Mucosa of descending colon (tissue), 3 donors: ENCODE measurements at regions not wholly inside any gene's neighbourhood (a gene's known extent, or its start where the extent isn't known, plus 50 kb on each side); places are given as distances from the start of the nearest gene placed in this dataset.
A peak's percentile ranks its signal among the peaks of the same experiment; 100 is the strongest.

ENCODE experiments used
- ATAC-seq: fragments of 200-7000 bp; cut with Tn5 transposase; one replicate; pipeline ENCODE4 v1.9.1; 2020; ENCODE audit warnings: mild to moderate bottlenecking, moderate library complexity
- DNase-seq, 3 donors: peaks; one replicate each; pipeline ENCODE4 v3.0.0-alpha.2; 2020
- H3K36me3 ChIP-seq: fragments of 200-600 bp; one replicate; pipeline ENCODE4 v1.8.0; 2021; ENCODE audit warnings: low read depth, mild to moderate bottlenecking
- H3K4me1 ChIP-seq: fragments of 200-600 bp; one replicate; pipeline ENCODE4 v1.8.0; 2021; ENCODE audit warnings: low read depth, mild to moderate bottlenecking
- H3K4me3 ChIP-seq: fragments of 200-600 bp; one replicate; pipeline ENCODE4 v1.8.0; 2021; ENCODE audit warnings: mild to moderate bottlenecking
- H3K9me3 ChIP-seq: fragments of 200-600 bp; one replicate; pipeline ENCODE4 v1.8.0; 2021; ENCODE audit warnings: mild to moderate bottlenecking
- CTCF ChIP-seq: fragments of 200-600 bp; IDR thresholded peaks from one replicate; pipeline ENCODE4 v1.8.0; 2022; ENCODE audit warnings: antibody characterized with exemption, mild to moderate bottlenecking
- intact Hi-C, 2 donors: fragments of 100-400 bp; cut with DNase I in 1 of 2; cut with micrococcal nuclease in 1 of 2; formaldehyde crosslinking; loops; one replicate each; pipeline versions ENCODE4 v1.11.0 to v1.11.1; 2022; cut with DNase I, micrococcal nuclease
- donor health status: DM: no; HTN: no; CAD: no; lungs with moderate emphysema.
- donor health status: DM: no; HTN: no; CAD: no.
- donor health status: DM: no; HTN: yes; CAD: no.

- peaks cover 42% of the 10 kb centered on the region for H3K4me1 ChIP-seq
- no peaks in the 10 kb centered on the region for H3K36me3 ChIP-seq
- intact Hi-C loops, result no loop called here
- no peak overlapping the region for H3K4me3 ChIP-seq
- DNase-seq, result no peak
- H3K9me3 ChIP-seq, result no peaks in the 10 kb centered on the region
- ATAC-seq, result no peak
- TF ChIP-seq CTCF, result no peak
These were observed 201.7 kb downstream of the SPRY1 start for GRCh38 chr4:123598331-123598730.

- intact Hi-C loops, result no loop called here
- H3K4me1 ChIP-seq, result peaks cover 45% of the 10 kb centered on the region
- ATAC-seq (peak; percentile 71), DNase-seq (no peak)
- no peaks in the 10 kb centered on the region for H3K9me3 ChIP-seq
- H3K4me3 ChIP-seq, result no peak overlapping the region
- no peaks in the 10 kb centered on the region for H3K36me3 ChIP-seq
- no peak for TF ChIP-seq CTCF
These were observed 202.7 kb downstream of the SPRY1 start for GRCh38 chr4:123599061-123599919.

- intact Hi-C loops, result loop anchor here in 1 of 2 donors (5.0 kb wide), 1 partner anchor 203 kb away; the partner anchor contains the start of gene SPRY1
- peak; percentile 83 for ATAC-seq
- no peaks in the 10 kb centered on the region for H3K9me3 ChIP-seq
These were observed 203.6 kb downstream of the SPRY1 start for GRCh38 chr4:123599920-123600810.

GRCh38 chr4:123600987-123601904 is 204.7 kb downstream of the SPRY1 start:
- H3K4me3 ChIP-seq, result no peak overlapping the region
- H3K36me3 ChIP-seq, result no peaks in the 10 kb centered on the region
- DNase-seq (peak in 1 of 3 donors; percentile 28), ATAC-seq (peak; percentile 66)
- intact Hi-C loops, result loop anchor here in 1 of 2 donors (5.0 kb wide), 1 partner anchor 204 kb away; the partner anchor contains the start of gene SPRY1
- H3K9me3 ChIP-seq, result no peaks in the 10 kb centered on the region
- H3K4me1 ChIP-seq, result peaks cover 45% of the 10 kb centered on the region
- TF ChIP-seq CTCF, result no peak

More at GRCh38 chr4:123599920-123600810, 203.6 kb downstream of the SPRY1 start:
- no peak for TF ChIP-seq CTCF
- Histone ChIP-seq H3K36me3 (no peaks in the 10 kb centered on the region), H3K4me1 (peaks cover 45% of the 10 kb centered on the region), H3K4me3 (no peak overlapping the region)
- DNase-seq, result peak; percentile 82 to 92 (median 87)

- Histone ChIP-seq H3K9me3 (no peaks in the 10 kb centered on the region), H3K36me3 (no peaks in the 10 kb centered on the region), H3K4me1 (peaks cover 45% of the 10 kb centered on the region), H3K4me3 (no peak overlapping the region)
- intact Hi-C loops, result loop anchor here in 1 of 2 donors (5.0 kb wide), 1 partner anchor 205 kb away; the partner anchor contains the start of gene SPRY1
- no peak for TF ChIP-seq CTCF
- ATAC-seq, result no peak
- DNase-seq, result no peak
These were observed 205.4 kb downstream of the SPRY1 start for GRCh38 chr4:123602007-123602406.
